ENCODE measurements at regions not wholly inside any gene's neighbourhood (a gene's known extent, or its start where the extent isn't known, plus 50 kb on each side); places are given as distances from the start of the nearest gene placed in this dataset.

DNA sequence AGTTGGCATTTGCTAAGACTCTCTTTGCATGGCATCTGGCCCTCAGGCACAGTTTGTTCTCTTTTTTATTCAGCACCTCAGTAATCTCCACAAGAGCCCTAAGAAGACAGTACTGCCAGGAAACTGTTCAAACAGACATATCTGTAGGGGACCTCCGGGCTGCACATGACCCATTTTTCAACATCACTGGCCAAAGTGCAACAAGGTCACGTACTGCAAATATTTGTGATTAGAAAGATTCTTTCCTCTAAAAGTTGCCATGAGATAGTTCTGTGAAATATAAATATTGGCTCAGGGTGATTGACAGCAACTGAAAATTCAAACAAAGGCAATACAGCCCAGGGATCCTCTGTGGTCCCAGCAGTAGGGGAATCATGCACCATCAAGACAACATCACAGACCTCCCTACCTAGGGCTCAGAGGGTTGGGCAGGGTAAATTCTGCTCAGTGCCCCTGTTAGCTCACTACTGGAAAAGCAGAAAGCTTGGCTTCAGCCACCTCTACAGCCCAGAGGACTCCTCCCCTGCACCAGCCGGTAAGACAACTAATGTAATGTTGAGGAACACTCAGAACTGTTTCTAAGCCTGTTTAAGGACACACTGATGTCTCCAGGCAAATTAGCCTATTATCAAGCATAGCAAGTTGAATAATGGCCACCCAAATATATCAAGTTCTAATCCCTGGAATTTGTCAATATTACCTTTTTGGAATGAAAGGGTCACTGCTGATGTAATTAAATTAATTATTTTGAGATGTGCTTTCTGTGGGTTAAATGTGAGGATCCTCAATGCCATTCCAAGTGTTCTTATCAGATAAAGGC lies 117.4 kb upstream of the LPP start:
- H3K27ac ChIP-seq (ENCODE audit: low read depth, low read length, poor library complexity, severe bottlenecking), result no peak overlapping the region
- peak overlapping the region; percentile 42; the same call in 1 of the 2 replicates for H2AFZ ChIP-seq (ENCODE audit: low read length)
- ChIA-PET CTCF (ENCODE audit: unreplicated experiment) (no interaction called here), POLR2A (no interaction called here)
- no peak overlapping the region for H3K4me3 ChIP-seq (ENCODE audit: low read depth, low read length, poor library complexity, severe bottlenecking)
- no peaks in the 10 kb centered on the region for H4K20me1 ChIP-seq (ENCODE audit: insufficient read depth, low read length)
- H3K4me2 ChIP-seq (ENCODE audit: low read length), result peak overlapping the region; percentile 22
- no peaks in the 10 kb centered on the region for H3K79me2 ChIP-seq (ENCODE audit: insufficient read depth, low read depth, low read length)
- BruUV-seq (replicated peaks), result no TSS peak
- peaks cover 16% of the 10 kb centered on the region; the same call in 1 of the 2 replicates for H3K9me3 ChIP-seq (ENCODE audit: low read length)
- intact Hi-C loops (cut with micrococcal nuclease; ENCODE audit: unreplicated experiment), result no loop called here
- H3K9me2 ChIP-seq (ENCODE audit: insufficient read depth, low read length), result no peaks in the 10 kb centered on the region
- DNase-seq (ENCODE audit: low spot score), result peak; percentile 43
- H3K36me3 ChIP-seq (ENCODE audit: insufficient read depth, low read length), result peaks cover 6% of the 10 kb centered on the region; the same call in 1 of the 2 replicates
- TF ChIP-seq, protein P1, sequence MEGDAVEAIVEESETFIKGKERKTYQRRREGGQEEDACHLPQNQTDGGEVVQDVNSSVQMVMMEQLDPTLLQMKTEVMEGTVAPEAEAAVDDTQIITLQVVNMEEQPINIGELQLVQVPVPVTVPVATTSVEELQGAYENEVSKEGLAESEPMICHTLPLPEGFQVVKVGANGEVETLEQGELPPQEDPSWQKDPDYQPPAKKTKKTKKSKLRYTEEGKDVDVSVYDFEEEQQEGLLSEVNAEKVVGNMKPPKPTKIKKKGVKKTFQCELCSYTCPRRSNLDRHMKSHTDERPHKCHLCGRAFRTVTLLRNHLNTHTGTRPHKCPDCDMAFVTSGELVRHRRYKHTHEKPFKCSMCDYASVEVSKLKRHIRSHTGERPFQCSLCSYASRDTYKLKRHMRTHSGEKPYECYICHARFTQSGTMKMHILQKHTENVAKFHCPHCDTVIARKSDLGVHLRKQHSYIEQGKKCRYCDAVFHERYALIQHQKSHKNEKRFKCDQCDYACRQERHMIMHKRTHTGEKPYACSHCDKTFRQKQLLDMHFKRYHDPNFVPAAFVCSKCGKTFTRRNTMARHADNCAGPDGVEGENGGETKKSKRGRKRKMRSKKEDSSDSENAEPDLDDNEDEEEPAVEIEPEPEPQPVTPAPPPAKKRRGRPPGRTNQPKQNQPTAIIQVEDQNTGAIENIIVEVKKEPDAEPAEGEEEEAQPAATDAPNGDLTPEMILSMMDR (conservative IDR thresholded peaks at IDR 0.05; ENCODE audit: low read length), result no peak
- no peak for TF ChIP-seq EZH2phosphoT487 (IDR thresholded peaks at IDR 0.05; ENCODE audit: borderline replicate concordance, low read depth, low read length)
- peaks cover 43% of the 10 kb centered on the region for H3K4me1 ChIP-seq (ENCODE audit: insufficient read depth, low read length, poor library complexity, severe bottlenecking)

DNA sequence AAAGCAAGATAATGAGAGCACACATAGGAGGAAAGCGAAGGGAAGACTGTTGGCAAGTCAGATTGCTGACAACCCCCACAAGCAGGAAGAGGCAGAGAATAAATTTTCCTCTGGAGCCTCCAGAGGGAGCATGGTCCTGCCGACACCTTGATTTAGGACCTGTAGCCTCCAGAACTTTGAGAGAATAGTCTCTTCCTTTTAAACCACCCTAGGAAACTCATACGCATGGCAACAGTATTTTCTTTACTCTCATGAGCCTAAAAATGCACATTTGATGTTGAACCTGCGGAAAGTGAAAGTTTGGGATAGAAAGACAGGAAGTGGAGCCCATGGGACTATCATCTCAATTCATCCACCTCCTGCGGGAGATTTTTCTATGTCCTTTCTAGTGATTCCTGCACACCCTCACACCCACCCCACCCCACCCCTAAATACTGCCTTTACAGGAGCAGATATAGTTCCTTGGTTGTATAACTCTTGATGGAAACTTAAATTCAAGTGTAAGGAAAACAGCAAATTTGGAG lies 116.7 kb upstream of the LPP start:
- peaks cover 4% of the 10 kb centered on the region; the same call in 1 of the 2 replicates for H3K36me3 ChIP-seq (ENCODE audit: insufficient read depth, low read length)
- H4K20me1 ChIP-seq (ENCODE audit: insufficient read depth, low read length), result no peaks in the 10 kb centered on the region
- ChIA-PET CTCF (ENCODE audit: unreplicated experiment) (no interaction called here), POLR2A (interaction anchor here (0.7 kb wide), 1 partner anchor 28 kb away, joined by 3 read pairs; no protein-coding TSS in a partner anchor)
- no peak overlapping the region for H3K4me3 ChIP-seq (ENCODE audit: low read depth, low read length, poor library complexity, severe bottlenecking)
- H3K4me2 ChIP-seq (ENCODE audit: low read length), result no peak overlapping the region
- peaks cover 13% of the 10 kb centered on the region; the same call in 1 of the 2 replicates for H3K9me3 ChIP-seq (ENCODE audit: low read length)
- no peaks in the 10 kb centered on the region for H3K79me2 ChIP-seq (ENCODE audit: insufficient read depth, low read depth, low read length)
- H2AFZ ChIP-seq (ENCODE audit: low read length), result peak overlapping the region; percentile 42; the same call in 1 of the 2 replicates
- H3K9me2 ChIP-seq (ENCODE audit: insufficient read depth, low read length), result no peaks in the 10 kb centered on the region
- TF ChIP-seq, protein P1 (conservative IDR thresholded peaks at IDR 0.05; ENCODE audit: low read length), result 0 out of 2 replicates have a peak, but pooled peaks have one; percentile 27
- no peak for TF ChIP-seq EZH2phosphoT487 (IDR thresholded peaks at IDR 0.05; ENCODE audit: borderline replicate concordance, low read depth, low read length)
- H3K27ac ChIP-seq (ENCODE audit: low read depth, low read length, poor library complexity, severe bottlenecking), result no peak overlapping the region
- H3K4me1 ChIP-seq (ENCODE audit: insufficient read depth, low read length, poor library complexity, severe bottlenecking), result peaks cover 42% of the 10 kb centered on the region
- intact Hi-C loops (cut with micrococcal nuclease; ENCODE audit: unreplicated experiment), result no loop called here
- no TSS peak for BruUV-seq (replicated peaks)
- DNase-seq (ENCODE audit: low spot score), result no peak
